Psoas muscle (tissue), 7 donors: ENCODE measurements at regions not wholly inside any gene's neighbourhood (a gene's known extent, or its start where the extent isn't known, plus 50 kb on each side); places are given as distances from the start of the nearest gene placed in this dataset.

Source experiments
- ATAC-seq, 4 donors: fragments of 200-7000 bp; cut with Tn5 transposase; one replicate each; pipeline ENCODE4 v1.9.1; 2020; ENCODE audit warnings: moderate library complexity in 3 of 4, mild to moderate bottlenecking in 2 of 4
- DNase-seq, 2 donors: peaks; one replicate each; pipeline ENCODE4 v3.0.0-alpha.2; 2020
- H3K27ac ChIP-seq: fragments of 200-600 bp; one replicate; pipeline ENCODE4 v1.8.0; 2022
- H3K27me3 ChIP-seq, 3 donors: fragments of 200-600 bp in 1 of 3; one replicate each; pipeline versions ENCODE4 v1.6.1 to v1.8.0; 2013 to 2022; ENCODE audit warnings: low read length in 2 of 3, mild to moderate bottlenecking in 2 of 3, moderate library complexity in 1 of 3; ENCODE audit not compliant: insufficient read depth in 3 of 3
- H3K36me3 ChIP-seq, 2 donors: fragments of 200-600 bp in 1 of 2; one replicate each; pipeline versions ENCODE4 v1.6.1 to v1.8.0; 2013 to 2022; ENCODE audit warnings: low read depth in 1 of 2, mild to moderate bottlenecking in 1 of 2, moderate library complexity in 1 of 2; ENCODE audit not compliant: insufficient read depth in 1 of 2
- H3K4me1 ChIP-seq: fragments of 200-600 bp; one replicate; pipeline ENCODE4 v1.8.0; 2022
- H3K4me3 ChIP-seq: fragments of 200-600 bp; one replicate; pipeline ENCODE4 v1.8.0; 2022; ENCODE audit warnings: mild to moderate bottlenecking
- H3K9me3 ChIP-seq: fragments of 200-600 bp; one replicate; pipeline ENCODE4 v1.8.0; 2022
- CTCF ChIP-seq: fragments of 200-600 bp; IDR thresholded peaks from one replicate; pipeline ENCODE4 v1.8.0; 2022; ENCODE audit warnings: antibody characterized with exemption
- WGBS, 3 donors: extraction: QIAGEN DNeasy Blood & Tissue Kit; methylation state at CpG; one replicate each; pipeline versions ENCODE4 v1.1.6 to v1.1.7; 2013; 5-methylcytosine and 5-hydroxymethylcytosine counted together
- intact Hi-C, 2 donors: fragments of 100-400 bp; cut with DNase I; formaldehyde crosslinking; loops; one replicate each; pipeline versions ENCODE4 v1.11.0 to v1.14.2; 2022
- donor health status: healthy with polysubstance abuse.
- donor health status: DM: no; HTN: no; CAD: no; lungs with moderate emphysema.
- donor health status: Bipolar disorder and iron deficiency.
- donor health status: healthy.
- donor health status: DM: yes; HTN: yes; CAD: no.
- donor health status: DM: no; HTN: no; CAD: no.
- donor health status: DM: yes; HTN: yes; CAD: no.

- H3K27me3 ChIP-seq, result no peaks in the 10 kb centered on the region
- no peak for TF ChIP-seq CTCF
- intact Hi-C loops, result no loop called here
- DNase-seq (no peak), ATAC-seq (no peak)
- H3K4me1 ChIP-seq, result no peaks in the 10 kb centered on the region
- no peak overlapping the region for H3K27ac ChIP-seq
- H3K9me3 ChIP-seq, result no peaks in the 10 kb centered on the region
- WGBS, 3 donors, result 62% methylated on average over 5 of the region's 5 CpGs
- no peak overlapping the region for H3K4me3 ChIP-seq
- no peaks in the 10 kb centered on the region for H3K36me3 ChIP-seq
These were observed 89.3 kb upstream of the PITRM1 start for GRCh38 chr10:3261921-3262320.

GRCh38 chr10:3260066-3260834 is 87.7 kb upstream of the PITRM1 start:
- ATAC-seq (no peak), DNase-seq (no peak)
- Histone ChIP-seq H3K36me3 (no peaks in the 10 kb centered on the region), H3K27ac (no peak overlapping the region), H3K4me3 (no peak overlapping the region), H3K27me3 (peaks cover 0 to 1% (median 0%) of the 10 kb centered on the region in 3 donors), H3K4me1 (no peaks in the 10 kb centered on the region), H3K9me3 (no peaks in the 10 kb centered on the region)
- no peak for TF ChIP-seq CTCF
- 88 to 92% (median 89%) methylated on average over 18 of the region's 18 CpGs for WGBS, 3 donors
- intact Hi-C loops, result no loop called here

- Histone ChIP-seq H3K36me3 (no peaks in the 10 kb centered on the region), H3K27ac (no peak overlapping the region), H3K9me3 (no peaks in the 10 kb centered on the region), H3K4me1 (no peaks in the 10 kb centered on the region), H3K4me3 (no peak overlapping the region), H3K27me3 (peaks cover 0 to 1% (median 0%) of the 10 kb centered on the region in 3 donors)
- no peak for TF ChIP-seq CTCF
- no peak for ATAC-seq
- DNase-seq, result no peak
- 94 to 96% (median 95%) methylated on average over 11 of the region's 11 CpGs for WGBS, 3 donors
- intact Hi-C loops, result no loop called here
These were observed 86.9 kb upstream of the PITRM1 start for GRCh38 chr10:3259499-3259898.

GRCh38 chr10:3258394-3258793 is 85.8 kb upstream of the PITRM1 start:
- Histone ChIP-seq H3K4me1 (no peaks in the 10 kb centered on the region), H3K27me3 (peaks cover 0 to 1% (median 0%) of the 10 kb centered on the region in 3 donors), H3K27ac (no peak overlapping the region), H3K9me3 (no peaks in the 10 kb centered on the region), H3K36me3 (no peaks in the 10 kb centered on the region), H3K4me3 (no peak overlapping the region)
- intact Hi-C loops, result no loop called here
- TF ChIP-seq CTCF, result no peak
- DNase-seq, result no peak
- 87 to 92% (median 88%) methylated on average over 7 of the region's 7 CpGs for WGBS, 3 donors
- no peak for ATAC-seq

GRCh38 chr10:3255616-3256015 is 83.0 kb upstream of the PITRM1 start:
- intact Hi-C loops, result no loop called here
- H3K27me3 ChIP-seq, result peaks cover 0 to 1% (median 0%) of the 10 kb centered on the region in 3 donors
- no peak for TF ChIP-seq CTCF
- H3K4me3 ChIP-seq, result no peak overlapping the region
- no peak for ATAC-seq
- 88 to 96% (median 95%) methylated on average over 4 of the region's 4 CpGs for WGBS, 3 donors
- no peak for DNase-seq
- no peaks in the 10 kb centered on the region for H3K4me1 ChIP-seq
- H3K27ac ChIP-seq, result no peak overlapping the region
- H3K36me3 ChIP-seq, result no peaks in the 10 kb centered on the region
- H3K9me3 ChIP-seq, result no peaks in the 10 kb centered on the region
